HG03139 (cell line): ENCODE measurements at regions not wholly inside any gene's neighbourhood (a gene's known extent, or its start where the extent isn't known, plus 50 kb on each side); places are given as distances from the start of the nearest gene placed in this dataset.
"Not testable (repeated sequence)": the region's sequence is repeated elsewhere in the genome, so short reads cannot be mapped to it uniquely, and the experiment has no call there.

Experiments used
- ATAC-seq: cut with Tn5 transposase; IDR thresholded peaks from one replicate; pipeline ENCODE4 v1.9.1; 2021; ENCODE audit not compliant: unreplicated experiment

GRCh38 chrX:140633105-140633504 is 76.5 kb upstream of the LINC00632 start:
- ATAC-seq = not testable (repeated sequence)

- no peak for ATAC-seq
These were observed 101.4 kb upstream of the LINC00632 start for GRCh38 chrX:140608111-140608510.

- no peak for ATAC-seq
These were observed 97.3 kb upstream of the SOX3 start for GRCh38 chrX:140602140-140602539.

GRCh38 chrX:140599851-140600250 is 95.0 kb upstream of the SOX3 start:
- ATAC-seq = no peak

GRCh38 chrX:140589657-140590056 is 84.8 kb upstream of the SOX3 start:
- no peak for ATAC-seq

GRCh38 chrX:140586951-140587350 is 82.1 kb upstream of the SOX3 start:
- no peak for ATAC-seq

- no peak for ATAC-seq
These were observed 75.6 kb upstream of the SOX3 start for GRCh38 chrX:140580478-140580877.

GRCh38 chrX:140572724-140573123 is 67.9 kb upstream of the SOX3 start:
- ATAC-seq = peak; percentile 85

GRCh38 chrX:140563893-140564292 is 59.0 kb upstream of the SOX3 start:
- no peak for ATAC-seq
